ENCODE measurements at regions not wholly inside any gene's neighbourhood (a gene's known extent, or its start where the extent isn't known, plus 50 kb on each side); places are given as distances from the start of the nearest gene placed in this dataset.
A peak's percentile ranks its signal among the peaks of the same experiment; 100 is the strongest.

DNA sequence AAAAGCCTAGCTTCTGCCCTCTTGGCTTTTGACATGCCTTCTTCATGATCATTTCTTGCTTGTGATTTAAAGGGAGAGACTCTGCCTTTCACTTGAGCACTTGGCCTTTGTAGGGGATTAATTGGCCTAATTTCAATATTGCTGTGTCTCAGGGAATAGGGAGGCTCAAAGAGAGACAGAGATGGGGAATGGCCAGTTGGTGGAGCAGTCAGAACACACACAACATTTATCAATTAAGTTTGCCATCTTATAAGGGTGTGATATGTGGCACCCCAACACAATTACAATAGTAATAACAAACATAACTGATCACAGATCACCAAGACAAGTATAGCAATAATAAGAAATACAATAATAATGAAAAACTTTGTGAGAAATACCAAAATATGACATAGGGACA is 122.5 kb upstream of the VCX start:
- Histone ChIP-seq H3K27me3 (no peaks in the 10 kb centered on the region), H3K36me3 (replicated peaks in 1 of 2; ENCODE audit: insufficient read depth in 1 of 2, low read depth in 2 of 2) (no peaks in the 10 kb centered on the region), H3K4me1 (no peaks in the 10 kb centered on the region), H3K9me3 (no peaks in the 10 kb centered on the region), H3K27ac (no peak overlapping the region), H3K4me3 (no peak overlapping the region)
- ATAC-seq (no peak), DNase-seq (no peak)
- TF ChIP-seq, protein P1, sequence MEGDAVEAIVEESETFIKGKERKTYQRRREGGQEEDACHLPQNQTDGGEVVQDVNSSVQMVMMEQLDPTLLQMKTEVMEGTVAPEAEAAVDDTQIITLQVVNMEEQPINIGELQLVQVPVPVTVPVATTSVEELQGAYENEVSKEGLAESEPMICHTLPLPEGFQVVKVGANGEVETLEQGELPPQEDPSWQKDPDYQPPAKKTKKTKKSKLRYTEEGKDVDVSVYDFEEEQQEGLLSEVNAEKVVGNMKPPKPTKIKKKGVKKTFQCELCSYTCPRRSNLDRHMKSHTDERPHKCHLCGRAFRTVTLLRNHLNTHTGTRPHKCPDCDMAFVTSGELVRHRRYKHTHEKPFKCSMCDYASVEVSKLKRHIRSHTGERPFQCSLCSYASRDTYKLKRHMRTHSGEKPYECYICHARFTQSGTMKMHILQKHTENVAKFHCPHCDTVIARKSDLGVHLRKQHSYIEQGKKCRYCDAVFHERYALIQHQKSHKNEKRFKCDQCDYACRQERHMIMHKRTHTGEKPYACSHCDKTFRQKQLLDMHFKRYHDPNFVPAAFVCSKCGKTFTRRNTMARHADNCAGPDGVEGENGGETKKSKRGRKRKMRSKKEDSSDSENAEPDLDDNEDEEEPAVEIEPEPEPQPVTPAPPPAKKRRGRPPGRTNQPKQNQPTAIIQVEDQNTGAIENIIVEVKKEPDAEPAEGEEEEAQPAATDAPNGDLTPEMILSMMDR (IDR thresholded peaks at IDR 0.05), result peak in 2 of 7 experiments; percentile 5 to 6
- no peak for TF ChIP-seq POLR2A (IDR thresholded peaks at IDR 0.05)
- intact Hi-C loops (cut with DNase I), result no loop called here

DNA sequence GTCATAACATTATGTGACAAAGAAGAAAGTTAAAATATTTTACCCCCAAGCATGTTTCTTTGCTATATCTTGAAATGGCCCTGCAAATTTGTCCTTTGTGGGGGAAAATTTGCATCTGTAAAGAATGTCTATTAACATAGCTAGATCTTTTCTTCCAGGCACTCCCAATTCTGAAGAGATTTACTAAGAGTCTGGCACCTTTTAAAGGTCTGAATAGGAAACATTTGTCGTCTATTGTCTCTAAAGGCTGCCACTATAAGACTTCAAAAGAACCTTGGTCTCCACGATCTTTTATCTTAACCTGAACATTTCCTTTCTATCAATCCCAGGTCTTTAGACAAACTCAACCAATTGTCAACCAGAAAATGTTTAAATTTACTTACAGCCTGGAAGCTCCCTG is 128.6 kb upstream of the VCX start:
- DNase-seq (no peak), ATAC-seq (no peak)
- intact Hi-C loops (cut with DNase I), result no loop called here
- Histone ChIP-seq H3K27me3 (no peaks in the 10 kb centered on the region), H3K27ac (no peak overlapping the region), H3K36me3 (replicated peaks in 1 of 2; ENCODE audit: insufficient read depth in 1 of 2, low read depth in 2 of 2) (no peaks in the 10 kb centered on the region), H3K4me1 (no peaks in the 10 kb centered on the region), H3K9me3 (no peaks in the 10 kb centered on the region), H3K4me3 (no peak overlapping the region)
- TF ChIP-seq POLR2A (IDR thresholded peaks at IDR 0.05), result no peak
- TF ChIP-seq, protein P1 (IDR thresholded peaks at IDR 0.05), result no peak
- 21 to 24% methylated on average over 2 of the region's 2 CpGs for WGBS, 2 donors

DNA sequence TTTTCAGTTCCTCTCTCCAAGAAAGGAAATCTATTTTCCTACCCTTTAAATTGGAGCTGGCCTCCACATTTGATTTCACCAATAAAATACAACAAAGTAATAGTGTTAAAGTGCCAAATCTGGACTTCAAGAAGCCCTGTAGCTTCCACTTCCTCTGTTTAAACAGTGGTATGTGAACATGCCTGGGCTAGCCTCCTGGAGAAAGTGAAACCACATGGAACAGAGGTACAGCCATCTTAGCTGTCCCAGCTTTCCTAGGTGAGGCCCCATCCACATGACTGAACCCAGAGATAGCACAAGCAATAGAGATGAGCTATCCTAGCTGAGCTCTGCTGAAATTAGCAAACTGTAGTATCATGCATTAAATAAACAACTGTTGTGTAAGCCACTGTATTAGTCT is 131.8 kb upstream of the VCX start:
- intact Hi-C loops (cut with DNase I), result no loop called here
- no peaks in the 10 kb centered on the region for H3K36me3 ChIP-seq (replicated peaks in 1 of 2; ENCODE audit: insufficient read depth in 1 of 2, low read depth in 2 of 2)
- H3K27me3 ChIP-seq, result no peaks in the 10 kb centered on the region
- no peaks in the 10 kb centered on the region for H3K4me1 ChIP-seq
- no peak overlapping the region for H3K27ac ChIP-seq
- ATAC-seq, result no peak
- TF ChIP-seq, protein P1 (IDR thresholded peaks at IDR 0.05), result no peak
- TF ChIP-seq POLR2A (IDR thresholded peaks at IDR 0.05), result no peak
- H3K4me3 ChIP-seq, result no peak overlapping the region
- DNase-seq, result no peak
- H3K9me3 ChIP-seq, result no peaks in the 10 kb centered on the region

DNA sequence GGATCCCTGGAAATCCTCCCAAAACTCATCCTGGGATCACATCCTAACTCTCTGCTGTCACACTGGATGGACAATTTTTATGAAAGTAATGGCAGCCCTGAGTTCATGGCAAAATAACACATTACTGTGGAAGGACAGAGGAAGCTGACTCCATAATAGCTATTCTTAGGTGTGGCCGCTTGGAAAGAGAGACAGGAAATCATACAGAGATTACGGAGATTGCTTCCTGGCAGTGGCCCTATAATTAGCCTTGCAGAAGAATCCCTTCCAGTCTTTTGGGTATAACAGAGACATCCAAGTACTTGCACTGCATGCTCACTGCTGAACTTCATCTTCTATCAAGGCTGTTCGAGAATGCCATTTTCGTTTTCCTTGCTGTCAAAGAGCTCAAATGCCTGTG is 133.1 kb upstream of the VCX start:
- 46 to 55% methylated on average over 4 of the region's 4 CpGs for WGBS, 2 donors
- no peak for DNase-seq
- no peak overlapping the region for H3K4me3 ChIP-seq
- intact Hi-C loops (cut with DNase I), result no loop called here
- no peak for ATAC-seq
- TF ChIP-seq, protein P1 (IDR thresholded peaks at IDR 0.05), result no peak
- TF ChIP-seq POLR2A (IDR thresholded peaks at IDR 0.05), result no peak
- H3K36me3 ChIP-seq (replicated peaks in 1 of 2; ENCODE audit: insufficient read depth in 1 of 2, low read depth in 2 of 2), result no peaks in the 10 kb centered on the region
- no peaks in the 10 kb centered on the region for H3K9me3 ChIP-seq
- no peaks in the 10 kb centered on the region for H3K27me3 ChIP-seq
- no peaks in the 10 kb centered on the region for H3K4me1 ChIP-seq
- H3K27ac ChIP-seq, result no peak overlapping the region

DNA sequence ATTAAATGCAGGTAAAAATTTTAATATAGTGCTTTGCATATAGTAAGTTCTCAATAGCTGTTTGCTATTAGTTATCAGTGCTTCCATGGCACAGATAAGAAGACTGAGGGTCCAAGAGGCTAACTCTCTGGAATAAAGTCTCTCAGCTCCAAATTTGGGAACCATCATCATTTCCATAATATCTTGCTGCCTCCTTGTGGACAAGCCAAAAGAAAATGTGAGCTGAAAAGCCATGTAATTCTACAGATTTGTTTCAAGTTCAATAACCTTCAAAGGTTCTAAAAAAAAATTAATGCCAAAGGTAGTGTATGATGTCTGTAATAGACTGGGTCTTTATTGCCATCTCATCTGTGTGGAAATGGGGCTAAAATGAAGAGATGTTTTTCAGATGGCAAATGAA is 136.9 kb upstream of the VCX start:
- no peaks in the 10 kb centered on the region for H3K9me3 ChIP-seq
- no peak for DNase-seq
- H3K27me3 ChIP-seq, result no peaks in the 10 kb centered on the region
- ATAC-seq, result no peak
- no peak overlapping the region for H3K4me3 ChIP-seq
- H3K27ac ChIP-seq, result no peak overlapping the region
- intact Hi-C loops (cut with DNase I), result no loop called here
- TF ChIP-seq POLR2A (IDR thresholded peaks at IDR 0.05), result no peak
- TF ChIP-seq, protein P1 (IDR thresholded peaks at IDR 0.05), result peak in 3 of 7 experiments; percentile 10 to 23 (median 17)
- H3K4me1 ChIP-seq, result no peaks in the 10 kb centered on the region
- H3K36me3 ChIP-seq (replicated peaks in 1 of 2; ENCODE audit: insufficient read depth in 1 of 2, low read depth in 2 of 2), result no peaks in the 10 kb centered on the region

All from body of pancreas (tissue), 4 donors.